ENCODE measurements at regions not wholly inside any gene's neighbourhood (a gene's known extent, or its start where the extent isn't known, plus 50 kb on each side); places are given as distances from the start of the nearest gene placed in this dataset.

DNA sequence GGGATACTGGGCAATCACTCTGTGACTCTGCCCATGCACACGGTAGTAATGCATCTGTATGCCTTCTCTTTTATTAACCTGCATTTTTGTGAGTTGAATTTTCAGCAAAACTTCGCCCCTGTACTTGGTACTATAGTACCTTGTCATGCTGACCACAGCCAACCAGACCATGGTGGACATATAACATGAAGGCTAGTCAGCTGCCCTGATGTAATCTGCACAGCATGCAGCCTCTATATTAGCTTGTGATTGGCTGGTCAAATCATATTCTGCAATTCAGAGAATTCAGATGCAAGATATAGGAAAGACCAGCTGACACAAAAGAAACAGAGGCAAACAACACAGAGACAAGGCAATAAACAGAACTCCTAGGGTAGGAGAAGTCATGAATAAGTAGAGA is 200.9 kb upstream of the JARID2 start:
- POLR2A ChIA-PET: no interaction called here
- DNase-seq (ENCODE audit: low spot score): no peak
- in situ Hi-C loops (cut with HindIII; ENCODE audit: extremely low pct_ligation_motif_present, low pct_unique_long_range_greater_than_20kb): no loop called here

DNA sequence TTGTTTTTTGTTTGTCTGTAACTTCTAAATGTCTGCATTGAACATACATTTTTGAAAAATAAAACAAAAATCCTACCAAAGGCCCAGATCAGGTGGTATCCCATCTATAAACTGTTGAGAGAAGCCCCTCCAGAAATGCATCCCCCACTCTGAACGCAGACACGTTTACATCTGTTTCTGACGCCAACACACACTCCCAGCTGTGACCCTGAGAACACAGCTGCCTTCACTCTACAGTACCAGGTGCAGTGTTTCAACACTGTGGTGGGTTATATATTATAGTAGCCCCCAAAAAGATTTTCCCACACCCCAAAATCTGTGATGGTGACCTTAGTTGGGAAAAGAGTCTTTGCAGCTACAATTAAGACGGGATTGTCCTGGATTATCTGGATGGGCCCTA is 199.1 kb upstream of the JARID2 start:
- ATAC-seq: no peak
- Histone ChIP-seq H3K27me3 (ENCODE audit: control insufficient read depth in 1 of 2, insufficient read depth in 2 of 2, low read length in 2 of 2) (no peaks in the 10 kb centered on the region), H3K79me2 (ENCODE audit: insufficient read depth, low read length) (no peaks in the 10 kb centered on the region), H3K4me1 (ENCODE audit: insufficient read depth, low read length) (peaks cover 32% of the 10 kb centered on the region), H4K20me1 (ENCODE audit: insufficient read depth, low read length) (no peaks in the 10 kb centered on the region), H3K27ac (ENCODE audit: extremely low read length, insufficient read depth, low read length) (no peak overlapping the region), H3K4me2 (ENCODE audit: low read depth, low read length) (no peak overlapping the region), H3K36me3 (replicated peaks in 1 of 2; ENCODE audit: control insufficient read depth in 1 of 2, insufficient read depth in 2 of 2, low read length in 2 of 2) (no peaks in the 10 kb centered on the region), H2AFZ (ENCODE audit: low read length) (no peak overlapping the region), H3K9me3 (ENCODE audit: low read length) (no peaks in the 10 kb centered on the region), H3K9ac (ENCODE audit: insufficient read depth, low read depth, low read length) (no peak overlapping the region), H3K4me3 (replicated peaks in 1 of 3; ENCODE audit: insufficient read depth in 1 of 3, low read depth in 2 of 3, low read length in 3 of 3) (no peak overlapping the region)
- in situ Hi-C loops (cut with HindIII; ENCODE audit: extremely low pct_ligation_motif_present, low pct_unique_long_range_greater_than_20kb): no loop called here
- ChIA-PET CTCF (ENCODE audit: low intra/inter-chr PET ratio, low total read pairs) (no interaction called here), POLR2A (no interaction called here)
- intact Hi-C loops (cut with micrococcal nuclease; ENCODE audit: unreplicated experiment): no loop called here
- no TSS peak for BruUV-seq (replicated peaks)
- FAIRE-seq: no peak
- WGBS (ENCODE audit: low lambda C conversion rate): 63% methylated on average over 4 of the region's 4 CpGs
- no peak for DNase-seq (ENCODE audit: low spot score)
- no peak for TF ChIP-seq ZZZ3 (CRISPR knock-in tag; IDR thresholded peaks at IDR 0.05; ENCODE audit: borderline replicate concordance)
- no peak for TF ChIP-seq SMARCE1 (IDR thresholded peaks at IDR 0.05; ENCODE audit: borderline replicate concordance)
- no peak for TF ChIP-seq KMT2B (CRISPR knock-in tag; IDR thresholded peaks at IDR 0.05)
- no peak for TF ChIP-seq ZNF460 (CRISPR knock-in tag; IDR thresholded peaks at IDR 0.05; ENCODE audit: borderline replicate concordance)
- no peak for TF ChIP-seq ZNF775 (CRISPR knock-in tag; IDR thresholded peaks at IDR 0.05; ENCODE audit: borderline replicate concordance)
- TF ChIP-seq, protein P1, sequence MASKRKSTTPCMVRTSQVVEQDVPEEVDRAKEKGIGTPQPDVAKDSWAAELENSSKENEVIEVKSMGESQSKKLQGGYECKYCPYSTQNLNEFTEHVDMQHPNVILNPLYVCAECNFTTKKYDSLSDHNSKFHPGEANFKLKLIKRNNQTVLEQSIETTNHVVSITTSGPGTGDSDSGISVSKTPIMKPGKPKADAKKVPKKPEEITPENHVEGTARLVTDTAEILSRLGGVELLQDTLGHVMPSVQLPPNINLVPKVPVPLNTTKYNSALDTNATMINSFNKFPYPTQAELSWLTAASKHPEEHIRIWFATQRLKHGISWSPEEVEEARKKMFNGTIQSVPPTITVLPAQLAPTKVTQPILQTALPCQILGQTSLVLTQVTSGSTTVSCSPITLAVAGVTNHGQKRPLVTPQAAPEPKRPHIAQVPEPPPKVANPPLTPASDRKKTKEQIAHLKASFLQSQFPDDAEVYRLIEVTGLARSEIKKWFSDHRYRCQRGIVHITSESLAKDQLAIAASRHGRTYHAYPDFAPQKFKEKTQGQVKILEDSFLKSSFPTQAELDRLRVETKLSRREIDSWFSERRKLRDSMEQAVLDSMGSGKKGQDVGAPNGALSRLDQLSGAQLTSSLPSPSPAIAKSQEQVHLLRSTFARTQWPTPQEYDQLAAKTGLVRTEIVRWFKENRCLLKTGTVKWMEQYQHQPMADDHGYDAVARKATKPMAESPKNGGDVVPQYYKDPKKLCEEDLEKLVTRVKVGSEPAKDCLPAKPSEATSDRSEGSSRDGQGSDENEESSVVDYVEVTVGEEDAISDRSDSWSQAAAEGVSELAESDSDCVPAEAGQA (IDR thresholded peaks at IDR 0.05; ENCODE audit: low read depth): no peak
- TF ChIP-seq, protein P1 (CRISPR knock-in tag; IDR thresholded peaks at IDR 0.05; ENCODE audit: borderline replicate concordance): no peak
- TF ChIP-seq MTA1 (CRISPR knock-in tag; IDR thresholded peaks at IDR 0.05; ENCODE audit: borderline replicate concordance): no peak
- no peak for TF ChIP-seq ADNP (CRISPR knock-in tag; IDR thresholded peaks at IDR 0.05)
- TF ChIP-seq MBNL3 (CRISPR knock-in tag; conservative IDR thresholded peaks at IDR 0.05): no peak

More for the DNA sequence above, 200.9 kb upstream of the JARID2 start:
- H4K20me1 ChIP-seq (ENCODE audit: insufficient read depth, low read length): no peaks in the 10 kb centered on the region
- ATAC-seq: peak; percentile 55
- 21% methylated on average over 2 of the region's 2 CpGs for WGBS (ENCODE audit: low lambda C conversion rate)
- intact Hi-C loops (cut with micrococcal nuclease; ENCODE audit: unreplicated experiment): no loop called here
- H3K4me1 ChIP-seq (ENCODE audit: insufficient read depth, low read length): peaks cover 39% of the 10 kb centered on the region
- no TSS peak for BruUV-seq (replicated peaks)
- H3K27me3 ChIP-seq (ENCODE audit: control insufficient read depth in 1 of 2, insufficient read depth in 2 of 2, low read length in 2 of 2): no peaks in the 10 kb centered on the region
- no peak for FAIRE-seq
- H3K4me3 ChIP-seq (replicated peaks in 1 of 3; ENCODE audit: insufficient read depth in 1 of 3, low read depth in 2 of 3, low read length in 3 of 3): no peak overlapping the region
- no peak overlapping the region for H3K27ac ChIP-seq (ENCODE audit: extremely low read length, insufficient read depth, low read length)
- H2AFZ ChIP-seq (ENCODE audit: low read length): no peak overlapping the region
- CTCF ChIA-PET (ENCODE audit: low intra/inter-chr PET ratio, low total read pairs): no interaction called here
- no peak overlapping the region for H3K9ac ChIP-seq (ENCODE audit: insufficient read depth, low read depth, low read length)
- H3K9me3 ChIP-seq (ENCODE audit: low read length): no peaks in the 10 kb centered on the region
- no peak for TF ChIP-seq JUN (CRISPR knock-in tag; IDR thresholded peaks at IDR 0.05)
- TF ChIP-seq SATB2 (CRISPR knock-in tag; IDR thresholded peaks at IDR 0.05): no peak
- TF ChIP-seq, protein P2, sequence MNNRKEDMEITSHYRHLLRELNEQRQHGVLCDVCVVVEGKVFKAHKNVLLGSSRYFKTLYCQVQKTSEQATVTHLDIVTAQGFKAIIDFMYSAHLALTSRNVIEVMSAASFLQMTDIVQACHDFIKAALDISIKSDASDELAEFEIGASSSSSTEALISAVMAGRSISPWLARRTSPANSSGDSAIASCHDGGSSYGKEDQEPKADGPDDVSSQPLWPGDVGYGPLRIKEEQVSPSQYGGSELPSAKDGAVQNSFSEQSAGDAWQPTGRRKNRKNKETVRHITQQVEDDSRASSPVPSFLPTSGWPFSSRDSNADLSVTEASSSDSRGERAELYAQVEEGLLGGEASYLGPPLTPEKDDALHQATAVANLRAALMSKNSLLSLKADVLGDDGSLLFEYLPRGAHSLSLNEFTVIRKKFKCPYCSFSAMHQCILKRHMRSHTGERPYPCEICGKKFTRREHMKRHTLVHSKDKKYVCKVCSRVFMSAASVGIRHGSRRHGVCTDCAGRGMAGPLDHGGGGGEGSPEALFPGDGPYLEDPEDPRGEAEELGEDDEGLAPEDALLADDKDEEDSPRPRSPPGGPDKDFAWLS (CRISPR knock-in tag; IDR thresholded peaks at IDR 0.05; ENCODE audit: borderline replicate concordance): no peak
- no peak for TF ChIP-seq RARG (CRISPR knock-in tag; IDR thresholded peaks at IDR 0.05; ENCODE audit: low read depth)
- no peaks in the 10 kb centered on the region for H3K79me2 ChIP-seq (ENCODE audit: insufficient read depth, low read length)
- H3K4me2 ChIP-seq (ENCODE audit: low read depth, low read length): peak overlapping the region; percentile 43; the same call in 1 of the 2 replicates
- no peaks in the 10 kb centered on the region for H3K36me3 ChIP-seq (replicated peaks in 1 of 2; ENCODE audit: control insufficient read depth in 1 of 2, insufficient read depth in 2 of 2, low read length in 2 of 2)

Data from HepG2 (cell line).